Right atrium auricular region (tissue), 2 donors: ENCODE measurements at regions not wholly inside any gene's neighbourhood (a gene's known extent, or its start where the extent isn't known, plus 50 kb on each side); places are given as distances from the start of the nearest gene placed in this dataset.

Source experiments
- DNase-seq: peaks from one replicate; pipeline ENCODE4 v3.0.0-alpha.2; 2019; ENCODE audit warnings: low spot score
- H3K27ac ChIP-seq, 2 donors: fragments of 200-600 bp; sonication (generic); 1 replicate in 1 of 2; 2 replicates in 1 of 2; pipeline ENCODE4 v1.5.1; 2016 to 2019
- H3K27me3 ChIP-seq, 2 donors: fragments of 200-600 bp; sonication (generic); one replicate each; pipeline versions ENCODE4 v1.5.1 to v1.6.0; 2017 to 2019
- H3K36me3 ChIP-seq: fragments of 200-600 bp; sonication (generic); one replicate; pipeline ENCODE4 v1.5.1; 2016
- H3K4me1 ChIP-seq, 2 donors: fragments of 200-600 bp; sonication (generic); one replicate each; pipeline versions ENCODE4 v1.5.1 to v1.6.0; 2017 to 2019
- H3K4me3 ChIP-seq, 2 donors: fragments of 200-600 bp; sonication (generic); 1 replicate in 1 of 2; 2 replicates in 1 of 2; pipeline ENCODE4 v1.5.1; 2017 to 2019; ENCODE audit warnings: mild to moderate bottlenecking in 1 of 2, moderate library complexity in 1 of 2
- H3K9me3 ChIP-seq, 2 donors: fragments of 200-600 bp; sonication (generic); one replicate each; pipeline ENCODE4 v1.5.1; 2019
- CTCF ChIP-seq, 2 donors: fragments of 200-600 bp; sonication (generic); IDR thresholded peaks; one replicate each; pipeline ENCODE4 v1.5.1; 2019; ENCODE audit warnings: antibody characterized with exemption in 2 of 2

DNA sequence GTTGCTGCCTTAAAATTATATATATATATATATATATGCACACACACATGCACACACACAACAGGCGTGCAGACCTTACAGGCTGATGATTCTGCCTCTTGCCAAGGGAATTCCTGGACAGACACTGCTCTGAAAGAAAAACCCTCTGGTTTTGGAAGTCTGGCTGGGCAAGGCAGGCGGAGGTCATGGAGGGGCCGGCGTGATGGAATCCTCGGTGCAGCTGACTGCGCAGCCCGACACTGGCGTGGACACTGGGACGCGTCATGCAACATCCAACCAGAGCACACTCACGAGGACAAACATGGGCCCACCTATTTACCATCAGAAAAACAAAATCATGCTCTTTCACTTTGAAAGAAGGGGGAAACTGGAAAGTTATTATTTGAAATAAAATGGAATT, 235.3 kb downstream of the ZNF516 start:
- H3K36me3 ChIP-seq = no peaks in the 10 kb centered on the region
- TF ChIP-seq CTCF (IDR thresholded peaks at IDR 0.05) = no peak
- no peak overlapping the region for H3K4me3 ChIP-seq
- DNase-seq = no peak
- no peaks in the 10 kb centered on the region for H3K4me1 ChIP-seq
- H3K27ac ChIP-seq = no peak overlapping the region
- H3K27me3 ChIP-seq = no peaks in the 10 kb centered on the region
- H3K9me3 ChIP-seq = no peaks in the 10 kb centered on the region

- no peaks in the 10 kb centered on the region for H3K9me3 ChIP-seq
- DNase-seq = no peak
- no peak for TF ChIP-seq CTCF (IDR thresholded peaks at IDR 0.05)
- H3K27me3 ChIP-seq = no peaks in the 10 kb centered on the region
- H3K36me3 ChIP-seq = no peaks in the 10 kb centered on the region
- no peak overlapping the region for H3K27ac ChIP-seq
- H3K4me3 ChIP-seq = peak overlapping the region in 1 of 2 donors; percentile 6
- H3K4me1 ChIP-seq = no peaks in the 10 kb centered on the region
These were observed 235.9 kb downstream of the ZNF516 start for GRCh38 chr18:76259096-76259495.

- no peak for TF ChIP-seq CTCF (IDR thresholded peaks at IDR 0.05)
These were observed 236.8 kb downstream of the ZNF516 start for GRCh38 chr18:76258209-76258608.

DNA sequence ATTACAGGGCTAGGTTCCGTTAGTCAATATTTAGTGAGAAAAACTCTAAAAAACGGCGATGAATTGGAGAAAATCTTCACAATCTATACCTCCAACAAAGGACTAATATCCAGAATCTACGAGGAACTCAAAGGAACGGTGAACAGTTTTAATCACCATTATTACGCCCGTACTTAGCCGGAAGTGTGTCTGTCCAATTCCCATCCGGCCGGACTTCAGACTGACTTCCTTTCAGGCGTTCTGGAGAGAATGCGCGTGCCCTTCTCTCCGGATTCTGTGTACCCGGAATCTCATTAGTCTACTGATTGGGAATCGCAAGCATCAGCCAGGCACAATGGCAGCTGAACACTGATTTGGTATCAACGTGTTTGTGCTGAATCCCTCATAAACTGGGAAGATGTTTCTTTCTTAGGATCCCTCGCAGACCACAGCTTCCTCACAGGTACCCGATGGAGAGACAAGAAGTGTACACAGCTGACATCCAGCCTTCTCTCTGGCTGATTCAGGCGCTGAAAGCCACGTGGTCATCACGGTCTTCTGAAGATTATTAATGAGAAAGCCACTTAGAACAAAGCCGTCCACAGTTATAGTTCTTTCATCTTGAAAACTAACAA, 239.9 kb downstream of the ZNF516 start:
- H3K36me3 ChIP-seq = no peaks in the 10 kb centered on the region
- H3K27me3 ChIP-seq = no peaks in the 10 kb centered on the region
- DNase-seq = no peak
- no peaks in the 10 kb centered on the region for H3K4me1 ChIP-seq
- no peaks in the 10 kb centered on the region for H3K9me3 ChIP-seq
- TF ChIP-seq CTCF (IDR thresholded peaks at IDR 0.05) = no peak
- no peak overlapping the region for H3K4me3 ChIP-seq
- H3K27ac ChIP-seq = no peak overlapping the region

More at GRCh38 chr18:76258209-76258608, 236.8 kb downstream of the ZNF516 start:
- Histone ChIP-seq H3K9me3 (no peaks in the 10 kb centered on the region), H3K27me3 (no peaks in the 10 kb centered on the region), H3K27ac (no peak overlapping the region), H3K4me3 (no peak overlapping the region), H3K36me3 (no peaks in the 10 kb centered on the region), H3K4me1 (no peaks in the 10 kb centered on the region)
- DNase-seq = no peak

GRCh38 chr18:76252880-76253279, 242.2 kb downstream of the ZNF516 start:
- Histone ChIP-seq H3K27me3 (no peaks in the 10 kb centered on the region), H3K27ac (no peak overlapping the region), H3K36me3 (no peaks in the 10 kb centered on the region), H3K4me3 (no peak overlapping the region), H3K9me3 (no peaks in the 10 kb centered on the region), H3K4me1 (no peaks in the 10 kb centered on the region)
- TF ChIP-seq CTCF (IDR thresholded peaks at IDR 0.05) = peak in 1 of 2 donors; percentile 41
- no peak for DNase-seq

- Histone ChIP-seq H3K9me3 (no peaks in the 10 kb centered on the region), H3K27me3 (no peaks in the 10 kb centered on the region), H3K27ac (no peak overlapping the region), H3K4me1 (no peaks in the 10 kb centered on the region), H3K4me3 (no peak overlapping the region), H3K36me3 (no peaks in the 10 kb centered on the region)
- TF ChIP-seq CTCF (IDR thresholded peaks at IDR 0.05) = no peak
- no peak for DNase-seq
These were observed 242.9 kb downstream of the ZNF516 start for GRCh38 chr18:76252139-76252538.
